A673 (cell line): ENCODE measurements at regions not wholly inside any gene's neighbourhood (a gene's known extent, or its start where the extent isn't known, plus 50 kb on each side); places are given as distances from the start of the nearest gene placed in this dataset.

Source experiments
- BruUV-seq: library from RNA; stranded (reverse); fragments of 400-500 nt; replicated peaks from 2 replicates; lab custom pipeline; 2021; lab: Mats Ljungman, UMichigan
- CTCF ChIA-PET: fragments of 300-600 bp; sonication (Branson Sonifier 250); formaldehyde crosslinking; loops from one replicate; lab custom pipeline; 2022; ENCODE audit warnings: antibody characterized with exemption; lab: Charles Lee
- POLR2A ChIA-PET: fragments of 300-600 bp; sonication (Branson Sonifier 250); formaldehyde crosslinking; loops from one replicate; lab custom pipeline; 2022; ENCODE audit warnings: antibody characterized with exemption; ENCODE audit not compliant: low non-redundant PET; lab: Charles Lee
- DNase-seq: peaks from one replicate; pipeline ENCODE4 v3.0.0-alpha.2; 2015; ENCODE audit warnings: low spot score
- H3K27ac ChIP-seq: fragments of 200-600 bp; sonication (generic); 2 replicates; pipeline ENCODE4 v1.5.1; 2016; ENCODE audit warnings: mixed run types, low read depth, mild to moderate bottlenecking, mixed read lengths, antibody characterized with exemption, low read length; ENCODE audit not compliant: poor library complexity, severe bottlenecking
- H3K27me3 ChIP-seq: fragments of 200-600 bp; sonication (generic); replicated peaks from 2 replicates; pipeline ENCODE4 v1.6.1; 2017; ENCODE audit warnings: mixed run types, low read depth, mild to moderate bottlenecking, mixed read lengths, antibody characterized with exemption, low read length; ENCODE audit not compliant: insufficient read depth, poor library complexity
- H3K36me3 ChIP-seq: fragments of 200-600 bp; sonication (generic); 2 replicates; pipeline ENCODE4 v1.6.1; 2016; ENCODE audit warnings: mixed run types, mild to moderate bottlenecking, mixed read lengths, antibody characterized with exemption, low read length; ENCODE audit not compliant: insufficient read depth, poor library complexity, severe bottlenecking
- H3K4me1 ChIP-seq: fragments of 200-600 bp; sonication (generic); 2 replicates; pipeline ENCODE4 v1.6.1; 2017; ENCODE audit warnings: mixed run types, mild to moderate bottlenecking, mixed read lengths, antibody characterized with exemption, low read length; ENCODE audit not compliant: insufficient read depth, poor library complexity, severe bottlenecking
- H3K4me3 ChIP-seq: fragments of 200-600 bp; sonication (generic); 2 replicates; pipeline ENCODE4 v1.5.1; 2016; ENCODE audit warnings: low read depth, mixed run types, mild to moderate bottlenecking, mixed read lengths, low read length; ENCODE audit not compliant: poor library complexity, severe bottlenecking
- H3K9me3 ChIP-seq: fragments of 200-600 bp; sonication (generic); 2 replicates; pipeline ENCODE4 v1.6.1; 2016; ENCODE audit warnings: mixed run types, low read depth, mild to moderate bottlenecking, mixed read lengths, antibody characterized with exemption, low read length; ENCODE audit not compliant: poor library complexity, severe bottlenecking
- EZH2 ChIP-seq: fragments of 200-600 bp; sonication (generic); IDR thresholded peaks from 2 replicates; pipeline ENCODE4 v1.6.1; 2017; ENCODE audit warnings: borderline replicate concordance, low read depth, mild to moderate bottlenecking, mixed read lengths, antibody characterized with exemption, low read length; ENCODE audit not compliant: poor library complexity, severe bottlenecking
- intact Hi-C: fragments of 100-400 bp; cut with micrococcal nuclease; formaldehyde crosslinking; loops from one replicate; pipeline ENCODE4 v1.10.0; 2022; ENCODE audit not compliant: unreplicated experiment
- TF ChIP-seq, protein P1 (sequence below): fragments of 300-800, 200-600 bp; sonication (generic); conservative IDR thresholded peaks from 2 replicates; pipeline ENCODE4 v1.5.1; 2017; ENCODE audit warnings: low read depth, mild to moderate bottlenecking, antibody characterized with exemption, low read length, moderate library complexity, mixed read lengths

DNA sequence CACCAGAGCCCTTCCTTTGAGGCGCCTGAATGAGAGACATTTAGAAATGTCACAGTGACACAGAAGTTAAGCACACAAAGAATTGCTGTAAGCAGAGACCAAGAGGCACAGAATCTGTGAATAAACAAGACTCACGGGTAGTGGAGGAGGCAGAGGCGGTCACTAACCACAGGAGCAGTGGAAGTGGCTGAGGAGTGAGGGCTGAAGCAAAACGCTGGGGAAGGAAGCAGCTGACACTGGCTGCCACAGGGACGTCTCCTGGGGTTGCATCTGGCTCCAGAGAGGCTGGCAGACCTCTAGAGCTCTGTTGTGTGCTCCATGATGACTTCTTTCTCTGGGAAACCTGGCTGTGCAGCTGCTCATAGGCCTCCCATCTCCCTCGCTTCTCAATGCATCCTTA lies 65.0 kb upstream of the SLC2A12 start:
- POLR2A ChIA-PET, result interaction anchor here (0.7 kb wide), 1 partner anchor 820 kb away, joined by 5 read pairs; no protein-coding TSS in a partner anchor
- TF ChIP-seq, protein P1, sequence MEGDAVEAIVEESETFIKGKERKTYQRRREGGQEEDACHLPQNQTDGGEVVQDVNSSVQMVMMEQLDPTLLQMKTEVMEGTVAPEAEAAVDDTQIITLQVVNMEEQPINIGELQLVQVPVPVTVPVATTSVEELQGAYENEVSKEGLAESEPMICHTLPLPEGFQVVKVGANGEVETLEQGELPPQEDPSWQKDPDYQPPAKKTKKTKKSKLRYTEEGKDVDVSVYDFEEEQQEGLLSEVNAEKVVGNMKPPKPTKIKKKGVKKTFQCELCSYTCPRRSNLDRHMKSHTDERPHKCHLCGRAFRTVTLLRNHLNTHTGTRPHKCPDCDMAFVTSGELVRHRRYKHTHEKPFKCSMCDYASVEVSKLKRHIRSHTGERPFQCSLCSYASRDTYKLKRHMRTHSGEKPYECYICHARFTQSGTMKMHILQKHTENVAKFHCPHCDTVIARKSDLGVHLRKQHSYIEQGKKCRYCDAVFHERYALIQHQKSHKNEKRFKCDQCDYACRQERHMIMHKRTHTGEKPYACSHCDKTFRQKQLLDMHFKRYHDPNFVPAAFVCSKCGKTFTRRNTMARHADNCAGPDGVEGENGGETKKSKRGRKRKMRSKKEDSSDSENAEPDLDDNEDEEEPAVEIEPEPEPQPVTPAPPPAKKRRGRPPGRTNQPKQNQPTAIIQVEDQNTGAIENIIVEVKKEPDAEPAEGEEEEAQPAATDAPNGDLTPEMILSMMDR, result no peak
- TF ChIP-seq EZH2, result no peak

DNA sequence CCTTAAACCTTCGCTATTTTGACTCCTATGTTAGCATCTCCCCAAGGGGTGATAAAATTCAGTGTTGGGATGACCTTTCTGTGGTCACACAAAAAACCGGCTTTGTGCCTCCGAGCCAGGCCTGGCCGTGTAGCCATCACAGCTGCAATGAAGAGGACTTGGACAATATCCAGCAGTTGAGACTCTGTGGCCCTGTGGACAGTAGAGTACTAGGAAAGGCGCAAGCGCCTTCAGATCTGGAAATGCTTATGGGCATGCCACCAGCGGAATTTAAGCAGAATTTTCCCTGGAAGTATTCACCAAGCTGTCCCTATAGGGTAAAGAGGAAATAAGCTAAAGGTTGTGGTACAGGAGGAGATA lies 63.3 kb upstream of the SLC2A12 start:
- no peak overlapping the region for H3K27ac ChIP-seq
- H3K27me3 ChIP-seq, result no peaks in the 10 kb centered on the region
- no peak for DNase-seq
- H3K9me3 ChIP-seq, result no peaks in the 10 kb centered on the region
- intact Hi-C loops, result no loop called here
- no peaks in the 10 kb centered on the region for H3K36me3 ChIP-seq
- no peak overlapping the region for H3K4me3 ChIP-seq
- ChIA-PET POLR2A (no interaction called here), CTCF (no interaction called here)
- no TSS peak for BruUV-seq
- TF ChIP-seq, protein P1, result no peak
- TF ChIP-seq EZH2, result no peak
- H3K4me1 ChIP-seq, result no peaks in the 10 kb centered on the region

More for the DNA sequence above, 65.0 kb upstream of the SLC2A12 start:
- no peaks in the 10 kb centered on the region for H3K9me3 ChIP-seq
- H3K4me1 ChIP-seq, result no peaks in the 10 kb centered on the region
- no TSS peak for BruUV-seq
- DNase-seq, result no peak
- H3K36me3 ChIP-seq, result no peaks in the 10 kb centered on the region
- no peak overlapping the region for H3K4me3 ChIP-seq
- CTCF ChIA-PET, result no interaction called here
- H3K27me3 ChIP-seq, result no peaks in the 10 kb centered on the region
- no peak overlapping the region for H3K27ac ChIP-seq
- intact Hi-C loops, result no loop called here

DNA sequence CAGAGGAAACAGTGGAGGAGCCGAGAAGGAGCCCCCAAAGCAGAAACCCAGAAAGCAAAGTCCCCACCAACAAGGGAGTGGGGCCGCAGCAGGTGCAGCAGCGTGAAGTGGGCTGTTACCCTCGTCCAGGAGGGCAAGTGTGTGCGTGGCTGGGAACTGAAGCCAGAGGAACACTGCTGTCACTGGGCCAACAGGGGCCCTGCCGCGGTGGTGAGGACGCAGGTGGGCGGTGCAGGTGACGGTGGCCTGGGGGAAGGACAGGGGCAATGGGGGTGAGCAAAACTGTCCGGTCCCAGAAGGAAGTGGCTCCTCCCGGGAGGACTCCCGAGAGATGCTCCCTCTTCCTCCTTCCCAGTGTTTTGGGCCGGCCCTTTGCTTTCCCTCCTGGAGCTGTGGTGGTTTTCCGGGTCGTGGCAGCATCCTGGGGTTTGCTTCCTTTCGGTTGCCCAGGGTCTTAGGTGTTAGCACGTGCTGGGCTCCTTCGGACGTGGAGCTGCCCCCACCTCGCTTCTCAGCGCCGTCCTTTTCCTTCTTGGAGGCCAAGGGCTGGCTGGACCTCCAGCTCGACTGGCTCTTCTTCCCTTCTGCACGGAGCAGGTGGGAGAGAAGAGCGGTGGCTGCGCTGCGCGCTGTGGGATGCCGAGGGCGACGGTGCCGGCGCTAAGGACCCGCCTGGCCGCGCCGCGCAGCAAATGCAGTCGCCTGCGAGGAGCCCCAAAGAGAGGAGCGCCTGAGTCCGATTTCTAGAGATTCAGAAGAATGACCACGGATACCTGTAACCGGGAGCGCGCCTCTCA lies 62.7 kb upstream of the SLC2A12 start:
- TF ChIP-seq EZH2, result no peak
- TF ChIP-seq, protein P1, result no peak
- POLR2A ChIA-PET, result no interaction called here
- Histone ChIP-seq H3K27ac (no peak overlapping the region), H3K4me3 (no peak overlapping the region), H3K27me3 (no peaks in the 10 kb centered on the region), H3K9me3 (no peaks in the 10 kb centered on the region), H3K36me3 (no peaks in the 10 kb centered on the region), H3K4me1 (no peaks in the 10 kb centered on the region)
- intact Hi-C loops, result loop anchor here (5.0 kb wide), 2 partner anchors 707 to 827 kb away; no protein-coding TSS in a partner anchor
- no peak for DNase-seq
- BruUV-seq, result no TSS peak
- CTCF ChIA-PET, result no interaction called here
